HEK293T (cell line): ENCODE measurements at regions not wholly inside any gene's neighbourhood (a gene's known extent, or its start where the extent isn't known, plus 50 kb on each side); places are given as distances from the start of the nearest gene placed in this dataset.

Experiments
- CTCF ChIA-PET: fragments of 350-600 bp; formaldehyde crosslinking; extraction: SDS; loops from one replicate; lab custom pipeline; 2021; ENCODE audit warnings: antibody characterized with exemption, inconsistent platforms; lab: Yijun Ruan, JAX
- POLR2A ChIA-PET: fragments of 350-600 bp; formaldehyde crosslinking; extraction: SDS; loops from one replicate; lab custom pipeline; 2020; ENCODE audit warnings: antibody characterized with exemption, inconsistent platforms; lab: Yijun Ruan, JAX
- DNase-seq: peaks from one replicate; pipeline ENCODE4 v3.0.0; 2012; ENCODE audit warnings: mixed read lengths; ENCODE audit errors: extremely low spot score
- ARNT ChIP-seq: fragments of 450-650 bp; IDR thresholded peaks from 2 replicates; pipeline ENCODE4 v1.6.1; 2017; ENCODE audit warnings: mild to moderate bottlenecking
- BHLHE40 ChIP-seq: fragments of 450-650 bp; IDR thresholded peaks from 2 replicates; pipeline ENCODE4 v1.6.1; 2016; ENCODE audit warnings: mild to moderate bottlenecking, moderate library complexity, borderline replicate concordance
- CTBP1 ChIP-seq: fragments of 450-650 bp; IDR thresholded peaks from 2 replicates; pipeline ENCODE4 v1.6.1; 2016; ENCODE audit warnings: borderline replicate concordance
- ELF4 ChIP-seq: fragments of 450-650 bp; IDR thresholded peaks from 2 replicates; pipeline ENCODE4 v1.6.1; 2017; ENCODE audit warnings: antibody characterized with exemption
- FOXA1 ChIP-seq: fragments of 450-650 bp; IDR thresholded peaks from 2 replicates; pipeline ENCODE4 v1.6.1; 2016; ENCODE audit warnings: mild to moderate bottlenecking
- FOXK2 ChIP-seq: fragments of 450-650 bp; IDR thresholded peaks from 2 replicates; pipeline ENCODE4 v1.6.1; 2016; ENCODE audit warnings: mild to moderate bottlenecking
- FOXM1 ChIP-seq: fragments of 450-650 bp; IDR thresholded peaks from 2 replicates; pipeline ENCODE4 v1.6.1; 2017; ENCODE audit warnings: mild to moderate bottlenecking, borderline replicate concordance
- HDGF ChIP-seq: fragments of 450-650 bp; IDR thresholded peaks from 2 replicates; pipeline ENCODE4 v1.6.1; 2017; ENCODE audit warnings: antibody characterized with exemption, borderline replicate concordance
- L3MBTL2 ChIP-seq: fragments of 450-650 bp; conservative IDR thresholded peaks from 2 replicates; pipeline ENCODE4 v1.6.1; 2016; ENCODE audit warnings: mild to moderate bottlenecking
- LEF1 ChIP-seq: fragments of 450-650 bp; IDR thresholded peaks from 2 replicates; pipeline ENCODE4 v1.6.1; 2017; ENCODE audit warnings: mild to moderate bottlenecking, borderline replicate concordance
- NFRKB ChIP-seq: fragments of 450-650 bp; IDR thresholded peaks from 2 replicates; pipeline ENCODE4 v1.6.1; 2016; ENCODE audit warnings: mild to moderate bottlenecking, moderate library complexity
- PKNOX1 ChIP-seq: fragments of 450-650 bp; IDR thresholded peaks from 2 replicates; pipeline ENCODE4 v1.6.1; 2016
- SP1 ChIP-seq: fragments of 450-650 bp; IDR thresholded peaks from 2 replicates; pipeline ENCODE4 v1.6.1; 2017
- SUZ12 ChIP-seq: fragments of 450-650 bp; IDR thresholded peaks from 2 replicates; pipeline ENCODE4 v1.6.1; 2016; ENCODE audit warnings: mild to moderate bottlenecking
- TARDBP ChIP-seq: fragments of 450-650 bp; IDR thresholded peaks from 2 replicates; pipeline ENCODE4 v1.6.1; 2016
- ZNF384 ChIP-seq: fragments of 450-650 bp; IDR thresholded peaks from 2 replicates; pipeline ENCODE4 v1.6.1; 2016

GRCh38 chr2:195582188-195582587 lies 74.8 kb upstream of the SLC39A10 start:
- DNase-seq: no peak
- CTCF ChIA-PET: no interaction called here
- POLR2A ChIA-PET: interaction anchor here (1.4 kb wide), 1 partner anchor 10 kb away, joined by 3 read pairs; no protein-coding TSS in a partner anchor
- no peak for TF ChIP-seq ARNT
- TF ChIP-seq TARDBP: no peak

GRCh38 chr2:195579776-195580555 lies 77.1 kb upstream of the SLC39A10 start:
- POLR2A ChIA-PET: interaction anchor here (0.7 kb wide), 1 partner anchor 77 kb away, joined by 3 read pairs; the partner anchor contains the start of gene SLC39A10
- TF ChIP-seq ZNF384 (no peak), FOXM1 (no peak), HDGF (no peak), ARNT (no peak)
- DNase-seq: no peak
- CTCF ChIA-PET: no interaction called here

- TF ChIP-seq PKNOX1 (0 out of 2 replicates have a peak, but pooled peaks have one; percentile 26), TARDBP (no peak), CTBP1 (no peak), FOXM1 (no peak), FOXK2 (no peak)
- DNase-seq: no peak
- CTCF ChIA-PET: interaction anchor here (3.6 kb wide), 1 partner anchor 84 kb away, joined by 16 read pairs; no protein-coding TSS in a partner anchor
- POLR2A ChIA-PET: no interaction called here
Observed at GRCh38 chr2:195575879-195576401, 81.1 kb upstream of the SLC39A10 start.

- DNase-seq: no peak
- TF ChIP-seq BHLHE40: no peak
- no peak for TF ChIP-seq FOXA1
- no peak for TF ChIP-seq L3MBTL2
- no peak for TF ChIP-seq TARDBP
- no peak for TF ChIP-seq LEF1
- no peak for TF ChIP-seq PKNOX1
- no peak for TF ChIP-seq ZNF384
- TF ChIP-seq ELF4: no peak
- TF ChIP-seq CTBP1: no peak
- TF ChIP-seq ARNT: no peak
- no peak for TF ChIP-seq FOXM1
- TF ChIP-seq SUZ12: no peak
- ChIA-PET CTCF (interaction anchor here (3.6 kb wide), 1 partner anchor 85 kb away, joined by 16 read pairs; no protein-coding TSS in a partner anchor), POLR2A (interaction anchor here (0.6 to 1.5 kb wide), 2 partner anchors 82 to 98 kb away, joined by 3 read pairs; partner anchors contain the start of gene SLC39A10)
Observed at GRCh38 chr2:195575016-195575415, 82.0 kb upstream of the SLC39A10 start.

GRCh38 chr2:195574312-195574711 lies 82.7 kb upstream of the SLC39A10 start:
- ChIA-PET POLR2A (interaction anchor here (1.5 kb wide), 1 partner anchor 83 kb away, joined by 3 read pairs; the partner anchor contains the start of gene SLC39A10), CTCF (interaction anchor here (3.6 kb wide), 1 partner anchor 86 kb away, joined by 16 read pairs; no protein-coding TSS in a partner anchor)
- DNase-seq: no peak
- TF ChIP-seq ARNT: no peak
- TF ChIP-seq LEF1: no peak
- TF ChIP-seq BHLHE40: no peak
- TF ChIP-seq ZNF384: no peak
- TF ChIP-seq FOXA1: no peak
- no peak for TF ChIP-seq HDGF
- TF ChIP-seq CTBP1: no peak
- no peak for TF ChIP-seq TARDBP
- no peak for TF ChIP-seq PKNOX1
- TF ChIP-seq SP1: no peak
- no peak for TF ChIP-seq NFRKB
- no peak for TF ChIP-seq FOXK2

- POLR2A ChIA-PET: no interaction called here
- no peak for TF ChIP-seq SUZ12
- no peak for TF ChIP-seq PKNOX1
- TF ChIP-seq FOXK2: no peak
- no peak for TF ChIP-seq NFRKB
- no peak for TF ChIP-seq BHLHE40
- no peak for TF ChIP-seq CTBP1
- no peak for TF ChIP-seq ARNT
- no peak for TF ChIP-seq FOXM1
- no peak for TF ChIP-seq ZNF384
- no peak for TF ChIP-seq HDGF
- no peak for TF ChIP-seq SP1
- no peak for TF ChIP-seq TARDBP
Observed at GRCh38 chr2:195572895-195573683, 83.9 kb upstream of the SLC39A10 start.

More at GRCh38 chr2:195572895-195573683, 83.9 kb upstream of the SLC39A10 start:
- CTCF ChIA-PET: no interaction called here
- no peak for DNase-seq
